Cardiac muscle cell (in vitro differentiated cells and primary cell): ENCODE measurements at regions not wholly inside any gene's neighbourhood (a gene's known extent, or its start where the extent isn't known, plus 50 kb on each side); places are given as distances from the start of the nearest gene placed in this dataset.

Experiments
- DNase-seq, 2 donors: peaks; one replicate each; pipeline versions ENCODE4 v3.0.0 to v3.0.0-alpha.2; 2010 to 2017; ENCODE audit warnings: low read depth in 1 of 2, low spot score in 1 of 2
- H3K27ac ChIP-seq: fragments of 200-600 bp; sonication (generic); 2 replicates; pipeline ENCODE4 v1.5.1; 2016
- H3K27me3 ChIP-seq: fragments of 200-600 bp; sonication (generic); 2 replicates; pipeline ENCODE4 v1.6.0; 2016; ENCODE audit warnings: control low read depth
- H3K36me3 ChIP-seq: fragments of 200-600 bp; sonication (generic); 2 replicates; pipeline ENCODE4 v1.5.1; 2016; ENCODE audit warnings: control low read depth
- H3K4me1 ChIP-seq: fragments of 200-600 bp; sonication (generic); 2 replicates; pipeline ENCODE4 v1.8.1; 2017; ENCODE audit warnings: low read depth, mild to moderate bottlenecking, mixed run types
- H3K4me3 ChIP-seq: fragments of 200-600 bp; sonication (generic); 2 replicates; pipeline ENCODE4 v1.5.1; 2016; ENCODE audit warnings: mild to moderate bottlenecking
- H3K9me3 ChIP-seq: fragments of 200-600 bp; sonication (generic); 2 replicates; pipeline ENCODE4 v1.5.1; 2017; ENCODE audit warnings: low read depth, mild to moderate bottlenecking, control low read depth
- CTCF ChIP-seq: IDR thresholded peaks from 2 replicates; pipeline ENCODE4 v1.5.1; 2012; ENCODE audit warnings: low read depth, mild to moderate bottlenecking, low read length

GRCh38 chr6:14364370-14364769 is 246.8 kb downstream of the CD83 start:
- DNase-seq = no peak
- H3K27me3 ChIP-seq = no peaks in the 10 kb centered on the region
- no peaks in the 10 kb centered on the region for H3K36me3 ChIP-seq
- H3K4me3 ChIP-seq = no peak overlapping the region
- no peaks in the 10 kb centered on the region for H3K9me3 ChIP-seq
- no peak for TF ChIP-seq CTCF
- H3K4me1 ChIP-seq = no peaks in the 10 kb centered on the region
- no peak overlapping the region for H3K27ac ChIP-seq

GRCh38 chr6:14365393-14365792 is 247.8 kb downstream of the CD83 start:
- Histone ChIP-seq H3K27me3 (no peaks in the 10 kb centered on the region), H3K9me3 (no peaks in the 10 kb centered on the region), H3K4me3 (no peak overlapping the region), H3K36me3 (no peaks in the 10 kb centered on the region), H3K4me1 (no peaks in the 10 kb centered on the region), H3K27ac (no peak overlapping the region)
- peak in 1 of 2 donors; percentile 5 for DNase-seq
- TF ChIP-seq CTCF = no peak

GRCh38 chr6:14366315-14366714 is 248.7 kb downstream of the CD83 start:
- H3K27me3 ChIP-seq = no peaks in the 10 kb centered on the region
- TF ChIP-seq CTCF = no peak
- no peaks in the 10 kb centered on the region for H3K9me3 ChIP-seq
- H3K4me1 ChIP-seq = no peaks in the 10 kb centered on the region
- DNase-seq = no peak
- no peak overlapping the region for H3K4me3 ChIP-seq
- H3K27ac ChIP-seq = no peak overlapping the region
- no peaks in the 10 kb centered on the region for H3K36me3 ChIP-seq

GRCh38 chr6:14366872-14367271 is 249.3 kb downstream of the CD83 start:
- peak in 1 of 2 donors; percentile 4 for DNase-seq
- Histone ChIP-seq H3K4me3 (no peak overlapping the region), H3K9me3 (no peaks in the 10 kb centered on the region), H3K27ac (no peak overlapping the region), H3K27me3 (no peaks in the 10 kb centered on the region), H3K4me1 (no peaks in the 10 kb centered on the region), H3K36me3 (no peaks in the 10 kb centered on the region)
- TF ChIP-seq CTCF = no peak

- no peak for TF ChIP-seq CTCF
- Histone ChIP-seq H3K27ac (no peak overlapping the region), H3K9me3 (no peaks in the 10 kb centered on the region), H3K36me3 (no peaks in the 10 kb centered on the region), H3K4me1 (no peaks in the 10 kb centered on the region), H3K27me3 (no peaks in the 10 kb centered on the region), H3K4me3 (no peak overlapping the region)
- DNase-seq = no peak
These were observed 249.7 kb downstream of the CD83 start for GRCh38 chr6:14367296-14367695.

GRCh38 chr6:14369717-14370116 is 252.1 kb downstream of the CD83 start:
- H3K9me3 ChIP-seq = no peaks in the 10 kb centered on the region
- no peak overlapping the region for H3K27ac ChIP-seq
- no peaks in the 10 kb centered on the region for H3K4me1 ChIP-seq
- DNase-seq = no peak
- no peak for TF ChIP-seq CTCF
- H3K27me3 ChIP-seq = no peaks in the 10 kb centered on the region
- H3K4me3 ChIP-seq = no peak overlapping the region
- H3K36me3 ChIP-seq = no peaks in the 10 kb centered on the region
